DOHH2 (cell line): ENCODE measurements at regions not wholly inside any gene's neighbourhood (a gene's known extent, or its start where the extent isn't known, plus 50 kb on each side); places are given as distances from the start of the nearest gene placed in this dataset.

ENCODE experiments used
- CTCF ChIP-seq: fragments of 200-600 bp; sonication (generic); IDR thresholded peaks from one replicate; pipeline ENCODE4 v1.5.1; 2014; ENCODE audit warnings: antibody characterized with exemption, mild to moderate bottlenecking, low read depth, low read length; ENCODE audit not compliant: poor library complexity, severe bottlenecking
- EZH2phosphoT487 ChIP-seq: fragments of 200-600 bp; sonication (generic); IDR thresholded peaks from 2 replicates; pipeline ENCODE4 v1.6.1; 2017; ENCODE audit warnings: borderline replicate concordance, mild to moderate bottlenecking, antibody characterized with exemption, low read length, moderate library complexity, mixed read lengths

GRCh38 chr21:33989440-33989839 is 73.8 kb upstream of the ATP5PO start:
- TF ChIP-seq CTCF (no peak), EZH2phosphoT487 (no peak)
